GM19025 (cell line): ENCODE measurements at regions not wholly inside any gene's neighbourhood (a gene's known extent, or its start where the extent isn't known, plus 50 kb on each side); places are given as distances from the start of the nearest gene placed in this dataset.

Experiments
- ATAC-seq: cut with Tn5 transposase; IDR thresholded peaks from one replicate; pipeline ENCODE4 v1.9.1; 2021; ENCODE audit warnings: mild to moderate bottlenecking, low read depth, moderate library complexity; ENCODE audit not compliant: unreplicated experiment

DNA sequence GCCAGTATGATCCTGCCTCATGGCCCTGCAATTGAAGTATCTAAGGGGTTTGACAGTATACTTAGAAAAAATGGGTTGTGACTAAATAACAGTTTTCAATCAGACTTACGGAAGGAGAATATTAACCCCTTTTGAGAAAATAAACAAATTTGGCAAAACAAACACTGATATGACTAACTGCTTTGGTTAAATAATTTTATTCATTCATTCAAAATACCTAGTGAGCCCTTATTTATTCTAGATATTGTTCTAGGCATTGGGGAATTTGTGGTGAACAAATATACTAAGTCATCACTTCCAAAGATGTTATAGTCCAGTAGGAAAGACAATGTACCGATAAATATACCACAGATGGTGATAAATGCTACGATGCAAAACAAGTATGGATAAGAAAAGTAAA, 358.7 kb downstream of the TGFB2 start:
- ATAC-seq, result no peak

DNA sequence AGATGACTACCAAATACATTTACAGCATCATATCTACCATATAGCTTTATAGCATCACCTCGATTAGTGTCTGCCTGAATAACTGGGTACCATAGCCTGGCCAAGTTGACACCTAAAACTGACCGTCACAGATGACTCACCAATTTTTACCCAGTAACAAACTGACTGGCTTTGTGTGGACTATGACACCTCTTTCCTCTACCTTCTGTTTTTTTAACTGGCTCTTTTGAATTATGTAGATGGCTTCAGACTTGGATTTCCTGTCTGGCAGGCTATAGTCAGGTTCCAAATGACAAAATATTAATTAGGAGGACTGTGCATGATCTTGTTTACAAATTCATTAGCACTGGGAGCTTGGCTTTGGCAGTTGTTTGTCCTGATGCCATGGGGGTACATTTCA, 360.3 kb downstream of the TGFB2 start:
- no peak for ATAC-seq

- no peak for ATAC-seq
Measured at GRCh38 chr1:218705911-218706893, 361.1 kb downstream of the TGFB2 start.

DNA sequence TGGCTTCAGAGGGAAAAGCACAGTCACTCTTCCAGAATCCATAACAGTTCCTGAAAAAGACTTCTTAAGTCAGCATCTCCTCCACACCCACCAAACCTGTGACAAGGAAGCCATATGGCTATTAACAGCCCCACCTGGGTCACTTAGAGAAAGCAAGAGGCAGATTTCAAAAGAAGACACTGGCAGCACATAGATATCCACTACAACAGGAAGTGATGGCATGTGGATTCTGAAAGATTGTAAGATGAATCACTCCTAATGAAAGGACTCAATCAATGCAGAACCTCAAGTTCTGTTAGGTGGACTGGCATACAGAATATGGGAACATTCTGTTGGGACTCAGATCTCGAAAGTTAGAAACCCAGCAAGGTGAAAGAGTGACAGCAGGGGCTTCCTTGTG, 365.9 kb downstream of the TGFB2 start:
- ATAC-seq, result no peak

DNA sequence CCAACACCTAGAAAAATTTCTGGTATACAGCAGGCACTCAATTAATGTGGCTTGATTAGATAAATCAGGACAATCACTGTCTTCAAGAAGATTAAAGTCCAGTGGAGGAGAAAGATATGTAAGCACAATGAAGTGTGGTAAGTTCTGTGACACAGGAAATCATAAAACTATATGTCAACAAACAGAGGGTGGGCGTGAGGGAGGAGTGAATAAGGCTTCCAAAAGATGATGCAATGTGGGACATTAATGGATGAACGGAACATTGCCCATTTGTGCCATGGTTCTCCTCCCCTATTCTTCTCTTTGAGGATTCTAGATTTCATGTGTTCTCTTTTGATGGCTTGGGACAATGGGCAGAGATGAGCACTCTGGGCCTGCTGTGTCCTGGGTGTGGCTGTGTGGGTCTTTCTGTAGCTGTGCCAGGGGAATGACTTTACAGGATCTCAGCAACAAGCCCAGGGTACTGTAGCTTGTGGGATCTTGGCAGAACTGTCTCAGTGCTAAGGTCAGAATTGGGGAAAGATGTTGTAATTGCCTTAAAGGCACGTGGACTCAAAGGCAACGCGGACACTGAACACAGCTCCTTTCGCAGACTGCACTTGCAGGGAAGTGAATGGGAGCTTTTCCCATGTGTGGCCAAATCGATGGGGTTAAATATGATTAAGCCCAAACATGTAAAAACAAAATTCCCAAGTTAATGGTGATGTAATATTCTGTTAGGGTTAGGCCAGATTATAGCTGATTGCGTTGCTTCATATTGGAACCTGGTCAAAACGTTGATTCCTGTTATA, 366.9 kb downstream of the TGFB2 start:
- no peak for ATAC-seq

DNA sequence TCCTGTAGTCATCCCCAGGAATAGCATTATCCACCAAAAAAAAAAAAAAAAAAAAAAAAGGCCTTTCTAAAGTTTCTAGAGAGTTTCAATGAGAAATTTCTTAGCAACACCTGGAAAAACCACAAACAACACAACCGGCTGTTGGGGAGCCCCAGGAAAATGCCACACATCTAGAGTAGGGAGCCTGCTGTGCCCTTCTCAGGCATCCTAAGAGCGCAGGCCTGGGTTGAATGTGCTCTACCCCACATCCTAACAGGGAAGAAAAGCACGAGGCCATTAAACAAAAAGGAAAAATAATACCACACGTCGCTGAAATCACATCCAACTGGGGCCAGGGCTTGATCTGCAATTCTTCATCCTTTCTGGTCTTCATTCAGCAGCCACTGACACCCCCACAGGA, 367.5 kb downstream of the TGFB2 start:
- ATAC-seq, result no peak

DNA sequence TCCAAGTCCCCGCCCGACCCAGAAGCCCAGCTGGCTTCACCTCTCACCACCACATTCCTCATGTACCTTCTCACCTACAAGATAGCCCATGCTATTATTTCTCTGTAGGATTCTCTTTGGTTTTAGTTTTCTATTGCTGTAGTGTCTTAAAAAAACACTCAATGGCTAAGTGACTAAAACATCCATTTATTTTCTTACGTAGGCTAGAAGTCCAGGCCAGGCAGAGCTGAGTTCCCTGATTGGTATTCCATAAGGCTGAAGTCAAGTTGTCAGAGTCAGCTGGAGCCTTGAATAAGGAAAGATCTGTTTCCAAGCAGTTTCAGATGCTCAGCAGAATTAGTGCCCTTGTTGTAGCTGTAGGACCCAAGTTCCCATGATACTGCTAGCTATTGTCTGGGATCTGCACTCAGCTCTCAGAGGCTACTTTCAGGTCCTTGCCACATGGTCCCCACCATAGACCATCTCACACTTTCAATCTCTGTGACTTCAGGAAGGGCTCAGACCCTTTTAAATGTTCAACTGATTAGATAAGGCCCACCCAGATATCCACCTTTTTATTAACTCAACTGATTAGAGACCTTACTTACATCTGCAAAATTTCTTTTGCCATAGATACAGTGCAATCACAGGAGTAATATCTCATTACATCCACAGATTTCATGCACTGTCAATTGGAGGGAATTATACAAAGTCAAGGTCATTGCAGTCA, 371.0 kb downstream of the TGFB2 start:
- ATAC-seq, result no peak

DNA sequence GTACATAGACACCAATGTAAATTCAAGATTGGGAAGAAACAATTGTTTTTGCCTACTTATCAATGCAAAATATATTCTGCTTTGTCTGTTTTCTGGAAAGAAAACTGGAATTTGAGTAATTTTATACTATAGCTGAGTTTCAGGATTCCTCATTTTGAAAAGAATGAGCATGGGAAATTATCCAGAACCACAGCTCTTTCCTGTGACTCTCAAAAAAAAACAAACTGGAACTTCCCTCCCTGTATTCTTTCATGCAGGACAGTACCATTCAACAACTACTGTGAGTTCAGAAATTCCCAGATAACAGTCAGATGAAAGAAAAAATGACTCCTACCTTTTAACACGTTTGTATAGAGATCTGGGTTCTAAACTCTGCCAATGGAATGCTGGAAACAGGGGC, 372.4 kb downstream of the TGFB2 start:
- ATAC-seq, result no peak

DNA sequence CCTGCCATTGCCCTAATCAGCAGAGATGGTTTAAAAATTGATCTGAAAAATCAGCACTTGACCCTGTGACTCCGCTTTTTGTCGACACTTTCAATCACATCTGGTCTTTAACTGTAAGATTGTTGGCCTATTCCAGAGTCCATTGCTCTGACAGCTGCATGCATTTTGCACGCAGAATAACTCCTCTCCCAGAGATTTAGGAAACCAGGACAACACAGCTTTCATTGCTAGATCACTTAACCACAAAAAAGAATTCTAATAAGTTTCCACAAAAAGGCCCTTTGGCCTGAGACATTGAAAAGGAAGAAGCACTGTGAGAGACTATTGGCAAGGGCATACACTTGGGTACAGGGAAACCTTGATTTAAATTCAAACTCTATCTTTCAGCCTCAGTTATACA, 373.1 kb downstream of the TGFB2 start:
- ATAC-seq, result no peak

GRCh38 chr1:218718977-218719376, 373.8 kb downstream of the TGFB2 start:
- no peak for ATAC-seq

- ATAC-seq, result no peak
Measured at GRCh38 chr1:218728898-218729565, 383.9 kb downstream of the TGFB2 start.

- no peak for ATAC-seq
Measured at GRCh38 chr1:218735436-218736032, 390.4 kb downstream of the TGFB2 start.

DNA sequence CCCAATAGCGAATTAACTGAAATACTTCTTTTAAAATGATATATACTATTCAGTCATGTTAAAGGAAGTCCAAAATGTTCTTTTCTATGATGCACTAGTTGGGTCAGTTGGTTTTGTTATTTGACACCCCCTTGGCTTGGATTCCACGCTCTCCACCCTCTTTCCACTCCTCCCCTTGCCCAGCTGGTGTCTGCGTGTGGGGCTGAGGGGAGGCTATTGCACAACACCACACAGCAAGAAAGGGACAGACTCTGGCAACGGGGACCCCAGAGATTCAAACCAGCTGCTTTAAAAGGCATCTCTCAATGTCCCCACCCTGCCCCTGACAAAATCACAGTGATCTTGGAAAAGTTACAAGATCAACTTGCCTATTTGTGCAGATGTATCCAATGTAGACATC, 394.3 kb downstream of the TGFB2 start:
- ATAC-seq, result no peak

GRCh38 chr1:218741852-218742251, 396.7 kb downstream of the TGFB2 start:
- no peak for ATAC-seq

- ATAC-seq, result no peak
Measured at GRCh38 chr1:218742467-218743262, 397.5 kb downstream of the TGFB2 start.

DNA sequence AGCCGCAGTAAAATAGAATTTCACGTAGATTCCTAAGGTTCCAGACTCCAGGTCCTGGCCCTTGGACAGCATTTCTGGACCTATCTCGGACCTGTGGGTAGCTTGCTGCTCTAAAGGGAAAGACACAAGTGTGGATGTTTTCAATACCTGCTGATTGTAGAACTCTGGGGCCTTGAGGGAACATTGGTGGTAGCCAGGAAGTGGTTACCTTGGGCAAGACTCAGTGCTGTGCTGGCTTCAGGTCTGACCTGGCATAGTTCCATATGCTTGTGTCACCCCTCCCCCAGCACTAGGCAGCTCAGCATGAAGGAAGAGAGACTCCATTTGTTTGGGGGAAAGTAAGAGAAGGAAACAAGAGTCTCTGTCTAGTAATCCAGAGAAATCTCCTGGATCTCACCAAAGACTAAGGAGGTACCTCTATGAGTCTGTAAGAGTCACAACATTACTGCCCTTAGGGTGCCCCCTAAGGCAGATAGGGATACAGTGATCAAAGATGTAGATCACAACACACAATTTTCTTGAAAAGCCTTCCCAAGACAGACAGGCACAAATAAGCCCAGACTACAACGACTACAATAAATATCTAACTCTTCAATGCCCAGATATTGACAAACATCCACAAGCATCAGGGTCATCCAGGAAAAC, 398.8 kb downstream of the TGFB2 start:
- ATAC-seq, result no peak

DNA sequence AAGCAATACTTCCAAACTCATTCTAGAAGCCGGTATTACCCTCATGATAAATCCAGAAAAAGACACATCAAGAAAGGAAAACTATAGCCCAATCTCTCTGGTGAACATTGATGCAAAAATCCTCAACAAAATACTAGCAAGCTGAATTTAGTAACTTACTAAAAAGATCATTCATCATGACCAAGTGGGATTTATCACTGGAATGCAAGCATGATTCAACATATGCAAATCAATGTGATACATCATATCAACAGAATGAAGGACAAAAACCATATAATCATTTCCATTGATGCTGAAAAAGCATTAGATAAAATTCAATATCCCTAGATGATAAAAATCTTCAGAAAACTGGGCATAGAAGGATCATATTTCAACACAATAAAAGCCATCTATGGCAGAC, 402.9 kb downstream of the TGFB2 start:
- no peak for ATAC-seq

DNA sequence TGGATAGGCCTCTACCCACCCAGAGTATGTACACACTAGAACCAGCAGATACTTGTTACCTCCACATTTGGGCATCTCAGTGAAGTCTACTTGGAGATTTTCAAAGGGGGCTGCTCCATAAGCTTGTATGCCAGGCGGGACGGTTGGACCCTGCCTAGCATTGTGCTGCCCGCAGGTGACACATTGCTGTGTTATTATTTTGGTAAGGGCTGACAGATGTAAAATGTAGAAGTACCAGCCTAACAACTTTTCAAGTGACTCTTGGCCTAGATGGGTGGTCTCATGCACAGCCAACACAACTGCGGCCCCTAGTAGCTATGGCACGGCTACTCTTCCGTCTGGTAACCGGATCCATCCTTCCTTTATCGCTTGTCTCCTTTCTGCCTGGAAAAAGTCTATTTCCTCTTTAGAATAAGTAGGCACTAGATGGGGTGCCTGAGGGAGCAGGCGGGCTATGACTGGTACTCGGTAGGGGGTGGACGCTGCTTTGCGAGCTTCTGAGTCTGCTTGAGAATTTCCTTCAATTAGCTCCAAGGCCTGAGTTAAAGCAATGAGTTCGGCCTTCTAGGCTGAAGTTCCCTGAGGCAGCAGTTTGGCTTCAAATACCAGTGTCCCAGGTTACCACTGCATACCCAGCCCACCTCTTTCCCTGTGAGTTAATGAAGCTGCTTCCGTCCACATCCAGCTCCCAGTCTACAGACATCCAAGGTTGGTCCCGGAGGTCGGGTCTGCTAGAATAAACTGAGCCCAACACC, 405.3 kb downstream of the TGFB2 start:
- no peak for ATAC-seq
